ENCODE measurements at regions not wholly inside any gene's neighbourhood (a gene's known extent, or its start where the extent isn't known, plus 50 kb on each side); places are given as distances from the start of the nearest gene placed in this dataset.

- no peak for TF ChIP-seq CTCF (conservative IDR thresholded peaks at IDR 0.05; ENCODE audit: low read depth, low read length)
- no peak for TF ChIP-seq EZH2phosphoT487 (IDR thresholded peaks at IDR 0.05; ENCODE audit: borderline replicate concordance, low read length)
- no peak for TF ChIP-seq EZH2 (IDR thresholded peaks at IDR 0.05; ENCODE audit: low read length, unreplicated experiment)
Observed at GRCh38 chr4:64774626-64775025, 365.4 kb upstream of the TECRL start.
